PC-3 (cell line): ENCODE measurements at regions not wholly inside any gene's neighbourhood (a gene's known extent, or its start where the extent isn't known, plus 50 kb on each side); places are given as distances from the start of the nearest gene placed in this dataset.

ENCODE experiments used
- CTCF ChIP-seq: fragments of 300-600 bp; sonication (generic); conservative IDR thresholded peaks from 2 replicates; pipeline ENCODE4 v1.5.1; 2017; ENCODE audit warnings: antibody characterized with exemption, low read depth, mild to moderate bottlenecking, low read length
- EZH2 ChIP-seq: fragments of 300-600 bp; sonication (generic); IDR thresholded peaks from one replicate; pipeline ENCODE4 v1.6.1; 2017; ENCODE audit warnings: antibody characterized with exemption, mild to moderate bottlenecking, low read length; ENCODE audit not compliant: unreplicated experiment
- EZH2phosphoT487 ChIP-seq: fragments of 300-600 bp; sonication (generic); IDR thresholded peaks from 2 replicates; pipeline ENCODE4 v1.6.1; 2018; ENCODE audit warnings: mild to moderate bottlenecking, antibody characterized with exemption, low read length, borderline replicate concordance

DNA sequence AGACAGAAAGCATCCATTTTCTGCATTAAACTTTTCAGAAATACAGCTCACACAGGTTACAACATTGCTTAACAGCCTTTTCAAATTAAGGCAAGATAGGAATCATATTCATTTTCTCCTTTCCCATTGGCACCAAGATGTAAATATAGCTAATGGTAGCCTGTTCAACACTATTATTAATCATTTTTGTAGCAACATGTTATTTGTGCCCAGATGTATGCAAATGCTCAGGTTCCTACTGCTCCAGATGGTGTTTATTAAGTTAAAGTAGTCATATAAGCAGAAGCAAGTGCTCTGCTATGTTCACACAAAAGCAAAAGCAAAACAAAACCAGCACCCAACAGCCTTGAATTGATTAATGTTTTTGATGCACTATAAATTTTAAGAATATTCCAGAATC lies 1110.6 kb downstream of the SLC6A15 start:
- TF ChIP-seq CTCF (no peak), EZH2 (no peak), EZH2phosphoT487 (no peak)
